Caco-2 (cell line): ENCODE measurements at regions not wholly inside any gene's neighbourhood (a gene's known extent, or its start where the extent isn't known, plus 50 kb on each side); places are given as distances from the start of the nearest gene placed in this dataset.

Experiments
- BruUV-seq: library from RNA; stranded (reverse); fragments of 400-500 nt; replicated peaks from 2 replicates; lab custom pipeline; 2021; lab: Mats Ljungman, UMichigan
- CTCF ChIA-PET: fragments of 300-600 bp; sonication (Branson Sonifier 250); formaldehyde crosslinking; loops from one replicate; lab custom pipeline; 2022; ENCODE audit warnings: antibody characterized with exemption; lab: Charles Lee
- POLR2A ChIA-PET: fragments of 300-600 bp; sonication (Branson Sonifier 250); formaldehyde crosslinking; loops from one replicate; lab custom pipeline; 2022; ENCODE audit warnings: antibody characterized with exemption; lab: Charles Lee
- DNase-seq, 2 experiments: peaks; one replicate each; pipeline versions ENCODE4 v3.0.0 to v3.0.0-alpha.2; 2020 to 2022
- H3K27me3 ChIP-seq: replicated peaks from 2 replicates; pipeline ENCODE4 v1.6.0; 2011; ENCODE audit warnings: low read length; ENCODE audit not compliant: control insufficient read depth, insufficient read depth
- H3K36me3 ChIP-seq: 2 replicates; pipeline ENCODE4 v1.5.1; 2011; ENCODE audit warnings: low read length; ENCODE audit not compliant: control insufficient read depth, insufficient read depth
- H3K4me1 ChIP-seq: fragments of 250-450 bp; sonication (Bioruptor Pico); 2 replicates; pipeline ENCODE4 v1.5.1; 2020; ENCODE audit warnings: mild to moderate bottlenecking
- H3K4me3 ChIP-seq: 2 replicates; pipeline ENCODE4 v1.5.1; 2011; ENCODE audit warnings: low read depth, mild to moderate bottlenecking, control low read depth, low read length
- H3K9me3 ChIP-seq: fragments of 250-450 bp; sonication (Bioruptor Pico); 2 replicates; pipeline ENCODE4 v1.5.1; 2020; ENCODE audit warnings: mild to moderate bottlenecking, moderate library complexity
- H3K27ac Mint-ChIP-seq: one replicate; pipeline ENCODE4 v1.8.0; 2022; ENCODE audit warnings: mixed read lengths; ENCODE audit not compliant: unreplicated experiment
- H3K27me3 Mint-ChIP-seq: one replicate; pipeline ENCODE4 v1.8.0; 2022; ENCODE audit warnings: mixed read lengths; ENCODE audit not compliant: insufficient read depth, unreplicated experiment
- H3K36me3 Mint-ChIP-seq: one replicate; pipeline ENCODE4 v1.8.0; 2022; ENCODE audit warnings: mild to moderate bottlenecking, mixed read lengths; ENCODE audit not compliant: insufficient read depth, unreplicated experiment
- H3K4me1 Mint-ChIP-seq: one replicate; pipeline ENCODE4 v1.8.0; 2022; ENCODE audit warnings: low read depth, mixed read lengths; ENCODE audit not compliant: unreplicated experiment
- H3K4me3 Mint-ChIP-seq: one replicate; pipeline ENCODE4 v1.8.0; 2022; ENCODE audit warnings: mild to moderate bottlenecking, moderate library complexity, mixed read lengths; ENCODE audit not compliant: unreplicated experiment
- H3K9me3 Mint-ChIP-seq: one replicate; pipeline ENCODE4 v1.8.0; 2022; ENCODE audit warnings: mixed read lengths; ENCODE audit not compliant: unreplicated experiment
- intact Hi-C: fragments of 100-400 bp; cut with micrococcal nuclease; formaldehyde crosslinking; loops from one replicate; pipeline ENCODE4 v1.10.0; 2022; ENCODE audit not compliant: unreplicated experiment
- TF ChIP-seq, protein P1 (sequence below), 2 experiments: fragments of 200-600 bp in 1 of 2; IDR thresholded peaks; 1 replicate in 1 of 2; 2 replicates in 1 of 2; pipeline versions ENCODE4 v1.5.1 to v1.8.0; 2011 to 2022; ENCODE audit warnings: antibody characterized with exemption in 1 of 2, control low read depth in 1 of 2, inconsistent platforms in 1 of 2, low read depth in 1 of 2, low read length in 1 of 2, mild to moderate bottlenecking in 1 of 2, moderate library complexity in 1 of 2; ENCODE audit not compliant: insufficient read depth in 1 of 2, severe bottlenecking in 1 of 2, unreplicated experiment in 1 of 2

GRCh38 chr10:83612746-83613145 lies 526.6 kb upstream of the GHITM start:
- ChIA-PET CTCF (no interaction called here), POLR2A (no interaction called here)
- H3K4me1 ChIP-seq, result no peaks in the 10 kb centered on the region; the same call in 1 of the 2 replicates
- H3K27me3 Mint-ChIP-seq, result peaks cover 5% of the 10 kb centered on the region
- no peaks in the 10 kb centered on the region for H3K9me3 Mint-ChIP-seq
- peaks cover 1% of the 10 kb centered on the region for H3K4me1 Mint-ChIP-seq
- H3K36me3 Mint-ChIP-seq, result no peaks in the 10 kb centered on the region
- BruUV-seq, result no TSS peak
- no peaks in the 10 kb centered on the region for H3K36me3 ChIP-seq
- TF ChIP-seq, protein P1, sequence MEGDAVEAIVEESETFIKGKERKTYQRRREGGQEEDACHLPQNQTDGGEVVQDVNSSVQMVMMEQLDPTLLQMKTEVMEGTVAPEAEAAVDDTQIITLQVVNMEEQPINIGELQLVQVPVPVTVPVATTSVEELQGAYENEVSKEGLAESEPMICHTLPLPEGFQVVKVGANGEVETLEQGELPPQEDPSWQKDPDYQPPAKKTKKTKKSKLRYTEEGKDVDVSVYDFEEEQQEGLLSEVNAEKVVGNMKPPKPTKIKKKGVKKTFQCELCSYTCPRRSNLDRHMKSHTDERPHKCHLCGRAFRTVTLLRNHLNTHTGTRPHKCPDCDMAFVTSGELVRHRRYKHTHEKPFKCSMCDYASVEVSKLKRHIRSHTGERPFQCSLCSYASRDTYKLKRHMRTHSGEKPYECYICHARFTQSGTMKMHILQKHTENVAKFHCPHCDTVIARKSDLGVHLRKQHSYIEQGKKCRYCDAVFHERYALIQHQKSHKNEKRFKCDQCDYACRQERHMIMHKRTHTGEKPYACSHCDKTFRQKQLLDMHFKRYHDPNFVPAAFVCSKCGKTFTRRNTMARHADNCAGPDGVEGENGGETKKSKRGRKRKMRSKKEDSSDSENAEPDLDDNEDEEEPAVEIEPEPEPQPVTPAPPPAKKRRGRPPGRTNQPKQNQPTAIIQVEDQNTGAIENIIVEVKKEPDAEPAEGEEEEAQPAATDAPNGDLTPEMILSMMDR (IDR thresholded peaks at IDR 0.05; ENCODE audit: insufficient read depth in 1 of 2, low read depth in 1 of 2, low read length in 1 of 2, severe bottlenecking in 1 of 2, unreplicated experiment in 1 of 2), result no peak
- intact Hi-C loops, result no loop called here
- H3K27ac Mint-ChIP-seq, result no peak overlapping the region
- DNase-seq, result no peak
- no peak overlapping the region for H3K4me3 Mint-ChIP-seq
- H3K9me3 ChIP-seq, result no peaks in the 10 kb centered on the region
- no peak overlapping the region for H3K4me3 ChIP-seq
- no peaks in the 10 kb centered on the region for H3K27me3 ChIP-seq

GRCh38 chr10:83617172-83617571 lies 522.1 kb upstream of the GHITM start:
- H3K36me3 ChIP-seq, result no peaks in the 10 kb centered on the region
- H3K9me3 ChIP-seq, result no peaks in the 10 kb centered on the region
- H3K27ac Mint-ChIP-seq, result no peak overlapping the region
- no peaks in the 10 kb centered on the region for H3K9me3 Mint-ChIP-seq
- H3K36me3 Mint-ChIP-seq, result no peaks in the 10 kb centered on the region
- no peaks in the 10 kb centered on the region for H3K27me3 ChIP-seq
- no peak overlapping the region for H3K4me3 Mint-ChIP-seq
- DNase-seq, result no peak
- intact Hi-C loops, result no loop called here
- no peak overlapping the region for H3K4me3 ChIP-seq
- CTCF ChIA-PET, result no interaction called here
- POLR2A ChIA-PET, result no interaction called here
- H3K4me1 Mint-ChIP-seq, result peaks cover 7% of the 10 kb centered on the region
- no peaks in the 10 kb centered on the region; the same call in 1 of the 2 replicates for H3K4me1 ChIP-seq
- no TSS peak for BruUV-seq
- peaks cover 5% of the 10 kb centered on the region for H3K27me3 Mint-ChIP-seq
- TF ChIP-seq, protein P1 (IDR thresholded peaks at IDR 0.05; ENCODE audit: insufficient read depth in 1 of 2, low read depth in 1 of 2, low read length in 1 of 2, severe bottlenecking in 1 of 2, unreplicated experiment in 1 of 2), result no peak

DNA sequence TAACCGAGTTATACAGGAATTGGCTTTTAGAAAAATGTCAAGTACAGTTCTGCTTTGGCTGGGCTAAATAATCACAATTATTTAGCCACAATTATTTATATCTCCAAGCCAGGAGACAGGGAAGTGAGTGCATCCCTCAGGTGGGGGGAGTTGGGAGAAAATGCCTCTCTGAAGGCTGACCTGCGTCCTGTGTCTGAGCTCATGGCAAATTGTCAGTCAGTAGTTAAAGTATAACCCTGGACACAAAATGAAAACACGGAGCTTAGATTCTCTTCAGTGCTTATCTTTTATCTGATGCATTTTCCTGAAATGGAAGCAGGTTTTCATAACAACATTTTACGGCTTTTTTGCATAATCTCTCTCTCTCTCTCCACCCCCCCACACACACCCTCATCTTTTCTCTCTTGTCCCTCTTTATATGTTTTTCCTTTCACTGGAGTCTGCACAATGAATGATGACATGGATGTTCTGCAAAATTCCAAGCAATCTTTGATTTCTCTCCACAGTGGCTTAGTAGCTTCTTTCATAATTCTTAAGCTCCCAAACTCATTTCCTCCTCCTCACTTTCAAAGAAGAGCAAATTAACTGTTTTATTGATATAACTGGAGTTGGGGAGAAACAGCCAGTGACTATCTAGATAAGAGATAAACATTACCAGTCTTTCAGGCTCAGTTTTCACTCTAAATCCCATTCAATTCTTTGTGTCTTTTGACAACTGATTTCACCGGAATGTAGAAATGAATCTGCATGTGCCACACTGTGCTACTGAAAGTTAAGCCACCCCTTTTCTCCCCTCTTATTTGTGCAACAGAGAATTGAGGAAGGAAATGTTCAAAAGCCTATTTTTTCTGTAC lies 521.4 kb upstream of the GHITM start:
- H3K4me3 Mint-ChIP-seq, result no peak overlapping the region
- CTCF ChIA-PET, result no interaction called here
- DNase-seq, result no peak

More for the DNA sequence above, 521.4 kb upstream of the GHITM start:
- TF ChIP-seq, protein P1 (IDR thresholded peaks at IDR 0.05; ENCODE audit: insufficient read depth in 1 of 2, low read depth in 1 of 2, low read length in 1 of 2, severe bottlenecking in 1 of 2, unreplicated experiment in 1 of 2), result no peak
- H3K4me1 ChIP-seq, result no peaks in the 10 kb centered on the region; the same call in 1 of the 2 replicates
- no peaks in the 10 kb centered on the region for H3K27me3 ChIP-seq
- H3K36me3 ChIP-seq, result no peaks in the 10 kb centered on the region
- no peaks in the 10 kb centered on the region for H3K36me3 Mint-ChIP-seq
- no peaks in the 10 kb centered on the region for H3K9me3 ChIP-seq
- intact Hi-C loops, result no loop called here
- no peaks in the 10 kb centered on the region for H3K9me3 Mint-ChIP-seq
- no peak overlapping the region for H3K4me3 ChIP-seq
- no TSS peak for BruUV-seq
- H3K4me1 Mint-ChIP-seq, result peaks cover 7% of the 10 kb centered on the region
- H3K27me3 Mint-ChIP-seq, result peaks cover 5% of the 10 kb centered on the region
- H3K27ac Mint-ChIP-seq, result no peak overlapping the region
- POLR2A ChIA-PET, result no interaction called here
